ENCODE measurements at regions not wholly inside any gene's neighbourhood (a gene's known extent, or its start where the extent isn't known, plus 50 kb on each side); places are given as distances from the start of the nearest gene placed in this dataset.

DNA sequence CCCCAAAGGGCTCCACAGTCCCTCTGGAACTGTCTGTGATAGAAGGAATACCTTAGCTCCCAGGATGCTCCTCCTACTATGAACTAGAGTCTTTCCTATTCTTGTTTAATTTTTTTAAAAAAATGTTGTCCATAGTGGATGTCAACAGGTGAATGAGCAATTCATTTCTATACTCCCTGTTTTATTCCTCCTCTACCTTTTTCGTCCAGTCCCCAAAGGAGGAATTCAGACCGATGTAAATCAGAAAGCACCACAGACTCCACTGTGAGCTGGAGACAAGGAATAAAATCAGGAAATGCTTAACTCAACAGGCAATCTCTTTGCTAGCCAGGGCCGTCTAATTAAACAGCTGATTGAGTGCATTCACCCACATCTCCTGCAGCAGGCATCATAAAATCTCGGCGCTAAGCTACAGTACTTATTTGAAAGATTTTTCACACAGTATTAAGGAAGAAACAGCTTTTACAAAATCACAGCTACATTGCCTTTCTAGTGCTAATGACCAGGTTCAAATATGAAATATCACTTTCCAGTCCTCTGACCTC lies 381.6 kb downstream of the SIPA1L2 start:
- TF ChIP-seq, protein P1, sequence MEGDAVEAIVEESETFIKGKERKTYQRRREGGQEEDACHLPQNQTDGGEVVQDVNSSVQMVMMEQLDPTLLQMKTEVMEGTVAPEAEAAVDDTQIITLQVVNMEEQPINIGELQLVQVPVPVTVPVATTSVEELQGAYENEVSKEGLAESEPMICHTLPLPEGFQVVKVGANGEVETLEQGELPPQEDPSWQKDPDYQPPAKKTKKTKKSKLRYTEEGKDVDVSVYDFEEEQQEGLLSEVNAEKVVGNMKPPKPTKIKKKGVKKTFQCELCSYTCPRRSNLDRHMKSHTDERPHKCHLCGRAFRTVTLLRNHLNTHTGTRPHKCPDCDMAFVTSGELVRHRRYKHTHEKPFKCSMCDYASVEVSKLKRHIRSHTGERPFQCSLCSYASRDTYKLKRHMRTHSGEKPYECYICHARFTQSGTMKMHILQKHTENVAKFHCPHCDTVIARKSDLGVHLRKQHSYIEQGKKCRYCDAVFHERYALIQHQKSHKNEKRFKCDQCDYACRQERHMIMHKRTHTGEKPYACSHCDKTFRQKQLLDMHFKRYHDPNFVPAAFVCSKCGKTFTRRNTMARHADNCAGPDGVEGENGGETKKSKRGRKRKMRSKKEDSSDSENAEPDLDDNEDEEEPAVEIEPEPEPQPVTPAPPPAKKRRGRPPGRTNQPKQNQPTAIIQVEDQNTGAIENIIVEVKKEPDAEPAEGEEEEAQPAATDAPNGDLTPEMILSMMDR (IDR thresholded peaks at IDR 0.05 in 8 of 11, conservative IDR thresholded peaks at IDR 0.05 in 3 of 11) = no peak
- TF ChIP-seq POLR2A (IDR thresholded peaks at IDR 0.05) = no peak
